AG08395 (cell line): ENCODE measurements at regions not wholly inside any gene's neighbourhood (a gene's known extent, or its start where the extent isn't known, plus 50 kb on each side); places are given as distances from the start of the nearest gene placed in this dataset.
"Not testable (repeated sequence)": the region's sequence is repeated elsewhere in the genome, so short reads cannot be mapped to it uniquely, and the experiment has no call there.

Source experiments
- DNase-seq: peaks from one replicate; pipeline ENCODE4 v3.0.0; 2012; ENCODE audit warnings: mixed read lengths, low spot score

DNA sequence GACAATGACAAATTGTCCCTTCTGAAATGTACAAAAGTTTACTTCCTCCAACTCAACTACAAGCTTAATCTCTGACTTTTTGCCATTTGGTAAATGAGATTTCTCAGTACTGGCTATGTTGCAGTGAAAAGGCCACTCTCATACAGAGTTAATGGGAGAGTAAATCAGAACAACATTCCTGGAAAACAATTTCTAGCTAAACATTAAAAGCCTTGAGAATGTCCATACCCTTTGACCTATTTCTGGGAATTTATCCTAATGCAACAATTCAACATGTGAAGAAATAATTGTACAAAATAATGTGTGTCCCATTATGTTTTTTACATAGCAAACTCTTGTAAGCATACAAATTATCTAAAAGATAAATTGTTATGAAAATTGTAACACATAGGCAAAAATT lies 56.3 kb upstream of the SPEF2 start:
- DNase-seq: no peak

DNA sequence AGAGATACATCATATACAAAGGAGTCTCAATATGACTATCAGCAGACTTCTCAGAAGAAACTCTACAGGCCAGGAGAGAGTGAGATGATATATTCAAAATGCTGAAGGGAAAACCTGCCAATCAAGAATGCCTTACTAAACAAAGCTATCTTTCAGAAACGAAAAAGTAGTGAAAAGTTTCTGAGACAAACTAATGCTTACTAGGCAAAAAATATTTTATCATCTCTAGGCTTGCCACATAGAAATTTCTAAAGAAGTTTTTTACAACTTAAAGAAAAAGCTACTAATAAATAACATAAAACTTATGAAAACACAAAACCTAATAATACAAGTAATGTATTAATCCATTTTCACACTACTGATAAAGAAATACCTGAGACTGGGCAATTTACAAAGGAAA lies 59.9 kb upstream of the SPEF2 start:
- DNase-seq: no peak

DNA sequence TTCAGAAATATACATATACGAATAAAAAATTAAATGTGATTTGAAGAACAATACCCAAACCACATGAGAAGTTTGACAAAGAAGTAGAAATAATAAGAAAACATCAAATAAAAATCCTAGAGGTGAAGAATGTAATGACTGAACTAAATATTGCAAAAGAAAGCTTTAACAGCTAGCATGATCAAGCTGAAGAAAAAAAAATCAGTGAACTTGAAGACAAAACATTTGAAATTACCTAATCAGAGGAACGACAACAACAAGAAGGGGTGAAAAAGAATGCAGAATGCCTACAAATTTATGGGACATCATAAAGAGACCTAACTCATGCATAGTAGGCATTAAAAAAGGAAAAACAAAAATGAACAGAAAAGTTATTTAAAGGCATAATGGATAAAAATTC lies 60.5 kb upstream of the SPEF2 start:
- no peak for DNase-seq

DNA sequence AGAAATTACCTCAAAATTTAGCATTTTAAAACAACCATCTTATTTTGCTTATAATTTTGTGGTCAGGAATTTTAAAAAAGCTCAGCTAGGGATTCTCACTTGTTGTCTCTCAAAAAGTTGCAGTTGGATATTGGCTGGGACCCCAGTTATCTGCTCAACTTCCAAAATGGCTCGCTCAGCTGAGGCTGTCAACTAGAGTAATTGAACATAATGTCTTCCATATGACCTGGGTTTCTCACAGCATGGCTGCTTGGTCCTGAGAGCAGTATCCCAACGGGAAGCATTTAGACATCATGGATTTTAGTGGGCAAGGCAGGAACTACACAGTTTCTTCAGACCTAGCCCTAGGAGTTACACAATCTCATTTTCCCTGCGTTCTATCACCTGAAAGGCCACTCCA lies 63.6 kb upstream of the SPEF2 start:
- DNase-seq: no peak

DNA sequence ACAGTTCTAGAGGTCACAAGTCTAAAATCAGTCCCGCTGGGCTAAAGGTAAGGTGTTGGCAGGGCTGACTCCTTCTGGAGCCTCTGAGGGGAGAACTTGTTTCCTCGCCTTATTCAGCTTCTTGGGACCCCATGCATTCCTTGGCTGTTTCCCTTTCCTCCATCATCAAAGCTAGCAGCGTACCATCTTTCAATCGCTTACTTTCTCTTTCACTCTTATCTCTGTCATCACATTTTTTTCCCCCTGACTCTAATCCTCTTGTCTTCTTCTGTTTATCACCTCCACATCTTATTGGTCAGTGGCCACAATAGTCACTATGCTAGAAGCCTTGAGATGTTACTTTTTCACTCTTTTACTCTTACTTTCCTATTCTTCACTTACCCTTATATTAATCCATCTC lies 72.5 kb upstream of the SPEF2 start:
- no peak for DNase-seq

DNA sequence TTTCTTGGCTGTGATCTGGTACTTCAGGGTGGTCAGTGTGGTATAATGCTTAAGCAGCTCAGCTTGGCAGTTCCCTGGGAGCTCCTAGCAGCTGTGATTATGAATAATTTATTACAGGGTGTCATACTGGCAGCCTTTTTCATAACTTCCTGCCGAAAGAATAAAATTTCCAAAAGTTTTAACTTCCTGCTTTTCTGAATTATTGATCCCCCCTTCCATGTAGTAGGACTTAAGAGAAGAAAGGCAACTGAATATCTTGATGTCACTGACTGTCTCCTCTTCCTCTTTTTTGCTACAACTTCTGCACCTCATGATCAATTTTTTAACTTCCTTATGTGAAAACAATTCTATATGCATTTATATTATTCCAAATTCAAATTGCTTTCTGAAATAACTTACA lies 74.3 kb upstream of the SPEF2 start:
- no peak for DNase-seq

GRCh38 chr5:35540002-35540401 lies 77.7 kb upstream of the SPEF2 start:
- DNase-seq: no peak

DNA sequence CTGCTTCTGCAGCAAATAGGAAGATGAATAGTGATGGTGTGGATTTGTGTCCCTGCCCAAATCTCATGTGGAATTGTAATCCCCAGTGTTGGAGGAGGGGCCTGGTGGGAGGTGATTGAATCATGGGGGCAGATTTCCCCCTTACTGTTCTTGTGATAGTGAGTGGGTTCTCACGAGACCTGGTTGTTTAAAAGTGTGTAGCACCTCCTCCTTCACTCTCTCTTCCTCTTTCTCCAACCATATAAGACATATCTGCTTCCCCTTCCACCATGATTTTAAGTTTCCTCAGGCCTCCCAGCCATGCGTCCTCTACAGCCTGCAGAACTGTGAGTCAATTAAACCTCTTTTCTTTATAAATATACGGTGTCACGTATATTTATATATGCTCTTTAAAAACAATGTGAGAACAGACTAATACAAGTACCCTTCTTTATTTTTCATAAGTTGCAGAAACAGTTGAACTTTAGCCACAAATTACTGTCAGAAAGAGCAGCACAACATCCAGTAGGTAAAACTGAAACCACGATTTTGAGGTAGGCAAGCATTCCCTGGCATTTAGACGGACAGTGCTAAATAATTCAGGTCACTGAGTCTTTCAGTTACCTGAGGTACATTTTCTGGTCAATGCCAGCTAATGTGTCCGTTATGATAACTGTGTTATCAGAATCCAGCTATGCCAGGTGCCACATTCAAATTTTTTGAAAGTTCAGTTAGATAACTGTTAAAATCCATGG lies 79.3 kb upstream of the SPEF2 start:
- DNase-seq: no peak

DNA sequence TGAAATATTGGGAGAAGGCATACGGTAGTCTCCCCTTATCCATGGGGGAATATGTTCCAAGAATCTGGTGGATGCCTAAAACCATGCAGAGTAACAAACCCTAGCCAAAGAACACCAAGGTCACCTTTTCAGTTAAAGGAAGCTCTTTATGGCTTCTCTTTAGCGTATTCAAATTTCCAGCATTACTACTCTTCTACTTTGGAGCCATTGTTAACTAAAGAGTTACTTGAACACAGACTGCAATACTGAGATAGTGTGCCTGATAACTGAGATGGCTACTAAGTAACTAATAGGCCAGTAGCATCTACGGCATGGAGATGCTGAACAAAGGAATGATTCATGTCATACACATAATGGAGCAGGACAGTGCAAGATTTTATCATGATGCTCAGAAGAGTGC lies 84.5 kb upstream of the SPEF2 start:
- no peak for DNase-seq

DNA sequence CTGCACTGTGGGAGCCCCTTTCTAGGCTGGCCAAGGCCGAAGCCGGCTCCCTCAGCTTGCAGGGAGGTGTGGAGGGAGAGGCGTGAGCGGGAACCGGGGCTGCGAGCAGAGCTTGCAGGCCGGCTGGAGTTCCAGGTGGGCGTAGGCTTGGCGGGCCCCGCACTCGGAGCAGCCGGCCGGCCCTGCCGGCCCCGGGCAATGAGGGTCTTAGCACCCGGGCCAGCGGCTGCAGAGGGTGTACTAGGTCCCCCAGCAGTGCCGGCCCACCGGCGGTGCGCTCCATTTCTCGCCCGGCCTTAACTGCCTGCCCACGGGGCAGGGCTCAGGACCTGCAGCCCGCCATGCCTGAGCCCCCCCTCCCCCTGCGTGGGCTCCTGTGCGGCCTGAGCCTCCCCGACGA lies 86.1 kb upstream of the SPEF2 start:
- not testable (repeated sequence) for DNase-seq

DNA sequence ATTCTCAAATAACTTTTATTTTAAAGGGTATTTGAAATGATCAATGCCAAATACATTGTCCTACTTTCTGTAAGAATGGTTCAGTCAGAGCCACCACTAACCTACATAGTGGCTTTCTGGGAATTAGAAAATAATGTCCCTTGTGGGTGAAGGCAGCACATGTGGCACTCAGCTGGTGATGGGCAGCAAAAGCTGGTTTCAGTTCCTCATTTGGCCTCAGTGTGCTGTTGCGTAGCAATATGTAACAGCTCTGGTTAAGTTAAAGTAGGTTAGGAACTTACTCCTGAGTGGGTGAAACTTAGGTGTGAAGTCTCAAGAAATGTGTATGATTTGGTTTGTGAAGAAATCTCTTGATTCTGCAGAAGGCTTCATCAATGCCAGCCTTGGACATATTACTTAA lies 99.6 kb upstream of the SPEF2 start:
- DNase-seq: no peak

- no peak for DNase-seq
Observed at GRCh38 chr5:35516271-35516670, 101.4 kb upstream of the SPEF2 start.

GRCh38 chr5:35513612-35514011 lies 104.1 kb upstream of the SPEF2 start:
- no peak for DNase-seq

GRCh38 chr5:35502206-35502605 lies 115.5 kb upstream of the SPEF2 start:
- DNase-seq: no peak

- DNase-seq: no peak
Observed at GRCh38 chr5:35488791-35489190, 128.9 kb upstream of the SPEF2 start.

DNA sequence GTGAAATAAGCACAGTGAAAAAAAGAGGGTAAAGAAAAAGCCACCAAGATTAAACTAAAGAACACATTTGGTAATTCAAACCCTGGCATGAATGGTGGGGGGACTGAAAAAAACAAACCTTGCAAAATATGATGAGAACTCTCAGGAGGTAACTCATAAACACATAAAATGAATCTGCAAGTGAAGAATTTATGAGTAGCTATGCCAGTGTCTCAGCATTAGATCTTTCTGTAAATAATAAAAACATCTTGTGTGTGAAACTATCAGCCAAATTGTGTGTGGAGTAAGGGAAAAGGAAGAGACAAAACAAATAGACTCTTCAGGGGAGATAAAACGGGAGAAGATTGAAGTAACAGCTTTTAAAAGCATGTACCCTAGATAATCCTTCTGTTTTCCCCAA lies 129.6 kb upstream of the SPEF2 start:
- DNase-seq: no peak

DNA sequence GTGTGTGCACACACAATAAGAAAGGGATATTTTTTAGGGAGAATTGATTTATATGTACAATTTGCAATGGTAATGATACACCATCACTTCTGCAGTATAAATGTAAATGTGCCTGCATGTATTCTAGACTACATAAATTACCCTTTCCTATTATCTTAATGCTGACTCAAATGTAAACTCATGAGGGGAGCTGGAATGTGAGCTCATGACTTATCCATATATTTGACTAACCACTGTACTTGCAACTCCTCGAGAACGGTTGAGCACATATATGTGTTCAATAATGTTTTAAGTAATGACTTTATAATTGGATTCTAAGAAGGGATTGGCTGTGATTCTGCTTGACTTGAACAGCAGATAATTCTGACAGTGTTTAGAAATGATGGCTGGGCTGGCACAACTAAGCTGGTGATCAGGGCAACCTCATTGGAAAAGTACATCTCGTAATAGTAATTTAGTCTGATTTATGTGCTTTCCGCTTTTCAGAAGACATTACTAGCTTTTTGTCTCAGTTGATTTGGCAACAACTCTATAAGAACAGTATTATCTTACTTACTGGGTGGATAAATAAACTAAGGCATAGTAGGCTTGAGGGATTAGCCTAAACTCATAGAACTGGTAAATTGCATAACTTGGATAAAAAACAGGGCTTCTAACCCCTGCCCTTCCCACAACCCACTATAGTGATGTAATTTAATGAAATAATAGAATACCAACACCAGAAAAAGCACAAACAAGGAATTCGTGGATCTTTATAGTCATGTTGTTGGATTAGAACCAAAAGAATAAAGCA lies 130.2 kb upstream of the SPEF2 start:
- DNase-seq: no peak

DNA sequence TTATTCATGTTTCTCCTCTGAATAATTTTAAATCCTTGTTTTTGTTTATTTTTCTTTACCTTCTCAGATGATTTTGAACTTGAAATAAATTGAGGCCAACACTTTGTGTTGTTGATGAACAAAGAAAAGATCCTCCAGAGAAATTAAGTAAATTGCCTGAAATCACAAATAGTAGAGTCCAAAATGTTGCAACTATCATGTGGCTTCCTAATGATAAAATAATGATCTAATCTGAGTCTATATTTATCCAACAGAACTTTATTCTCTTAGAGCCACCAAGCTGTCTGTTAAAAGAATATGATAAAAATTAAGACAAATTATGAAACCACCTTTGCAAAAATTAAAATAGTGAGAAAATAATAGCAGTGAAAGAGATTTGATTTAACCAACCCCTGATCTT lies 132.2 kb upstream of the SPEF2 start:
- DNase-seq: no peak

- DNase-seq: no peak
Observed at GRCh38 chr5:35484241-35484640, 133.4 kb upstream of the SPEF2 start.

- DNase-seq: no peak
Observed at GRCh38 chr5:35483780-35484179, 133.9 kb upstream of the SPEF2 start.

GRCh38 chr5:35483191-35483590 lies 134.5 kb upstream of the SPEF2 start:
- no peak for DNase-seq

- DNase-seq: no peak
Observed at GRCh38 chr5:35482167-35482755, 135.4 kb upstream of the SPEF2 start.
